OCI-LY7 (cell line): ENCODE measurements at regions not wholly inside any gene's neighbourhood (a gene's known extent, or its start where the extent isn't known, plus 50 kb on each side); places are given as distances from the start of the nearest gene placed in this dataset.

Experiments
- BruUV-seq: library from RNA; stranded (reverse); fragments of 400-500 nt; replicated peaks from 2 replicates; lab custom pipeline; 2021; lab: Mats Ljungman, UMichigan
- CTCF ChIA-PET: fragments of 300-600 bp; sonication (Branson Sonifier 250); formaldehyde crosslinking; loops from one replicate; lab custom pipeline; 2022; ENCODE audit warnings: antibody characterized with exemption; ENCODE audit not compliant: unreplicated experiment; lab: Charles Lee
- POLR2A ChIA-PET: fragments of 300-600 bp; sonication (Branson Sonifier 250); formaldehyde crosslinking; loops from one replicate; lab custom pipeline; 2022; ENCODE audit warnings: antibody characterized with exemption; lab: Charles Lee
- DNase-seq: peaks from one replicate; pipeline ENCODE4 v3.0.0-alpha.2; 2015; ENCODE audit warnings: low spot score
- H2AFZ ChIP-seq: fragments of 200-600 bp; sonication (generic), shearing (Covaris generic); 2 replicates; pipeline ENCODE4 v1.6.1; 2014; ENCODE audit warnings: mild to moderate bottlenecking, antibody characterized with exemption, low read length, moderate library complexity
- H3K27ac ChIP-seq: fragments of 200-600 bp; sonication (generic); 2 replicates; pipeline ENCODE4 v1.5.1; 2014; ENCODE audit warnings: mixed run types, low read depth, mild to moderate bottlenecking, moderate library complexity, low read length, inconsistent platforms; ENCODE audit not compliant: poor library complexity, severe bottlenecking
- H3K36me3 ChIP-seq: fragments of 200-600 bp; sonication (generic); 2 replicates; pipeline ENCODE4 v1.6.1; 2014; ENCODE audit warnings: mild to moderate bottlenecking, antibody characterized with exemption, low read length, moderate library complexity, mixed read lengths; ENCODE audit not compliant: insufficient read depth
- H3K4me1 ChIP-seq: fragments of 200-600 bp; sonication (generic); 2 replicates; pipeline ENCODE4 v1.5.1; 2014; ENCODE audit warnings: mild to moderate bottlenecking, low read length; ENCODE audit not compliant: insufficient read depth, poor library complexity, severe bottlenecking
- H3K4me2 ChIP-seq: fragments of 200-600 bp; sonication (generic); 2 replicates; pipeline ENCODE4 v1.6.1; 2014; ENCODE audit warnings: mild to moderate bottlenecking, low read length
- H3K4me3 ChIP-seq: fragments of 200-600 bp; sonication (generic); 2 replicates; pipeline ENCODE4 v1.5.1; 2014; ENCODE audit warnings: mild to moderate bottlenecking, low read depth, low read length; ENCODE audit not compliant: poor library complexity, severe bottlenecking
- H3K79me2 ChIP-seq: fragments of 200-600 bp; sonication (generic); 2 replicates; pipeline ENCODE4 v1.6.1; 2016; ENCODE audit warnings: low read depth, mild to moderate bottlenecking, low read length, moderate library complexity, mixed read lengths; ENCODE audit not compliant: insufficient read depth
- H3K9me2 ChIP-seq: fragments of 200-600 bp; sonication (generic); 2 replicates; pipeline ENCODE4 v1.6.1; 2016; ENCODE audit warnings: mild to moderate bottlenecking, low read length, mixed read lengths; ENCODE audit not compliant: insufficient read depth
- H3K9me3 ChIP-seq: fragments of 200-600 bp; sonication (generic); 2 replicates; pipeline ENCODE4 v1.6.1; 2014; ENCODE audit warnings: mild to moderate bottlenecking, mixed run types, low read length, mixed read lengths
- H4K20me1 ChIP-seq: fragments of 200-600 bp; sonication (generic); 2 replicates; pipeline ENCODE4 v1.6.1; 2014; ENCODE audit warnings: mild to moderate bottlenecking, antibody characterized with exemption, low read length, moderate library complexity, mixed read lengths; ENCODE audit not compliant: insufficient read depth
- EZH2phosphoT487 ChIP-seq: fragments of 200-600 bp; sonication (generic); IDR thresholded peaks from 2 replicates; pipeline ENCODE4 v1.6.1; 2018; ENCODE audit warnings: low read depth, borderline replicate concordance, mild to moderate bottlenecking, mixed run types, antibody characterized with exemption, low read length, moderate library complexity, mixed read lengths
- intact Hi-C: fragments of 100-400 bp; cut with micrococcal nuclease; formaldehyde crosslinking; loops from one replicate; pipeline ENCODE4 v1.10.0; 2022; ENCODE audit not compliant: unreplicated experiment
- TF ChIP-seq, protein P1 (sequence below): fragments of 200-600 bp; sonication (generic); conservative IDR thresholded peaks from 2 replicates; pipeline ENCODE4 v1.5.1; 2014; ENCODE audit warnings: mild to moderate bottlenecking, antibody characterized with exemption, low read length, moderate library complexity, mixed read lengths

DNA sequence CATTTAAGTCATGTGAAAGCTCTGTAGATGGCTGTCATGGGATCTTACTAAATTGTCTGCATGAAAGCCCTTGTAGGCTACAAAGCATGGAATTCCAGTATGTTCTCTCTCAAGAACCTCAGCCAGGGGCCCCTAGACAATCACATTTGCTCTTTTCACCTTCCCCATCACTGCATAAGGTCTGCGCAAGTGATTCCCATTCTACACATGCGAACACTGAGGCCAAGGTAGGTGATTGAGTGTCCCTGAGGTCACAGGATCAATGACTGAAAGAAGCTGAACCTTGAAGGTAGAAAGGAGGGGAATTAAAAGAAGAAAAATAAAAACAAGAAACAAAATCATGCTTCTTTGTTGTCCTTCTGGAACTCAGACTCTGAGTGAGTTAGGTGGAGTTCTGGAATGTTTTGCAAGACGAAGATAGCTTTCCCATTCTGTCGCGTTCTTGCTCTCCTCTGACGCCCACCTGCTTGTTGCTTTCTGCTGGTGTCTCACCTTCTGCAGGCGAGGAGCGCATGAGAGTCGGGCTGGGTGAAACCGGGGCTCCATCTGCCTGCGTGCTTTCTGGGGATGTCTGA is 79.9 kb downstream of the SPRING1 start:
- Histone ChIP-seq H3K79me2 (no peaks in the 10 kb centered on the region), H3K4me2 (no peak overlapping the region), H3K4me1 (no peaks in the 10 kb centered on the region), H3K36me3 (no peaks in the 10 kb centered on the region), H4K20me1 (no peaks in the 10 kb centered on the region), H3K9me2 (no peaks in the 10 kb centered on the region), H3K27ac (no peak overlapping the region), H2AFZ (no peak overlapping the region), H3K4me3 (no peak overlapping the region), H3K9me3 (no peaks in the 10 kb centered on the region)
- POLR2A ChIA-PET = interaction anchor here (1.0 kb wide), 1 partner anchor 10 kb away, joined by 4 read pairs; no protein-coding TSS in a partner anchor
- intact Hi-C loops = no loop called here
- no TSS peak for BruUV-seq
- CTCF ChIA-PET = no interaction called here
- TF ChIP-seq, protein P1, sequence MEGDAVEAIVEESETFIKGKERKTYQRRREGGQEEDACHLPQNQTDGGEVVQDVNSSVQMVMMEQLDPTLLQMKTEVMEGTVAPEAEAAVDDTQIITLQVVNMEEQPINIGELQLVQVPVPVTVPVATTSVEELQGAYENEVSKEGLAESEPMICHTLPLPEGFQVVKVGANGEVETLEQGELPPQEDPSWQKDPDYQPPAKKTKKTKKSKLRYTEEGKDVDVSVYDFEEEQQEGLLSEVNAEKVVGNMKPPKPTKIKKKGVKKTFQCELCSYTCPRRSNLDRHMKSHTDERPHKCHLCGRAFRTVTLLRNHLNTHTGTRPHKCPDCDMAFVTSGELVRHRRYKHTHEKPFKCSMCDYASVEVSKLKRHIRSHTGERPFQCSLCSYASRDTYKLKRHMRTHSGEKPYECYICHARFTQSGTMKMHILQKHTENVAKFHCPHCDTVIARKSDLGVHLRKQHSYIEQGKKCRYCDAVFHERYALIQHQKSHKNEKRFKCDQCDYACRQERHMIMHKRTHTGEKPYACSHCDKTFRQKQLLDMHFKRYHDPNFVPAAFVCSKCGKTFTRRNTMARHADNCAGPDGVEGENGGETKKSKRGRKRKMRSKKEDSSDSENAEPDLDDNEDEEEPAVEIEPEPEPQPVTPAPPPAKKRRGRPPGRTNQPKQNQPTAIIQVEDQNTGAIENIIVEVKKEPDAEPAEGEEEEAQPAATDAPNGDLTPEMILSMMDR = no peak
- TF ChIP-seq EZH2phosphoT487 = no peak
- DNase-seq = no peak

DNA sequence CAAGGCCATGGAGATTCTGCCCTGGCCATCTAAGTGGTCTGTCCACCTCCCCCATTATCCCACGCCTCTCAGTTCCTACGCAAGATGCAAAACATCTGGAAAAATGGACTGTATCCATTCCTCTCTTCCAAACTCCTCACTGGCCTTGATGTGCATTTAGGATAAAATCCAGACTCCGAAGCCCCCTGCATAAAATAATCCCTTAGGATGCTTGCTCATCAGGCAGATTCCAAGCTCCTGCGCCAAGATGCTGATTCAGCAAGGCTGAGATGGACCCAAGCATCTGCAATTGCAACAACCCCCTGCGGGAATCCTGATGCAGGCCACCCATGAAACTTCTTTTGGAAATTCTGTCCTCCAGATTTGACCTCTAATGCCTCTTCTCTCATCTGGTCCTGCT is 81.6 kb downstream of the SPRING1 start:
- H3K4me3 ChIP-seq = no peak overlapping the region
- H3K4me1 ChIP-seq = no peaks in the 10 kb centered on the region
- BruUV-seq = no TSS peak
- no peaks in the 10 kb centered on the region for H3K36me3 ChIP-seq
- H3K79me2 ChIP-seq = no peaks in the 10 kb centered on the region
- POLR2A ChIA-PET = no interaction called here
- no peak for TF ChIP-seq EZH2phosphoT487
- TF ChIP-seq, protein P1 = no peak
- no peak overlapping the region for H3K4me2 ChIP-seq
- DNase-seq = no peak
- no peaks in the 10 kb centered on the region for H4K20me1 ChIP-seq
- CTCF ChIA-PET = no interaction called here
- H3K9me2 ChIP-seq = no peaks in the 10 kb centered on the region
- no peaks in the 10 kb centered on the region for H3K9me3 ChIP-seq
- intact Hi-C loops = no loop called here
- H3K27ac ChIP-seq = no peak overlapping the region
- no peak overlapping the region for H2AFZ ChIP-seq

DNA sequence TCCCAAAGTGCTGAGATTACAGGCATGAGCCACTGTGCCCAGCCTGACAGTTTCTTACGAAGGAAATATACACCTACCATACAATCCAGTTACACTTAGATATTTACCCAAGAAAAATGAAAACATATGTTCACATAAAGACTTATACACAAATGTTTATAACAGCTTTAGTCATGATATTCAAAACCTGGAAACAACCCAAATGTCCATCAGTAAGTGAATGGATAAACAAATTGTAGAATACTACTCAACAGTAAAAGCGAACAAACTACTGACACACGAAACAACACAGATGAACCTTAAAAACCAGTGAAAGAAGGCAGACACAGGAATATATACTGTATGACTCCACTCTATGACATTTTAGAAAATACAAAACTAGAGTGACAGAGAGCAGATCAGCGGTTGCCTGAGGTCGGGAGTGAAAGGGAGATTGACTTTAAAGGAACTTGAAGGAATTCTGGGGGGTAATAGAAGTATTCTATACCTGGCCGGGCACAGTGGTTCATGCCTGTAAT is 83.6 kb downstream of the SPRING1 start:
- BruUV-seq = no TSS peak
- H3K79me2 ChIP-seq = no peaks in the 10 kb centered on the region
- intact Hi-C loops = no loop called here
- H4K20me1 ChIP-seq = no peaks in the 10 kb centered on the region
- no peak for TF ChIP-seq EZH2phosphoT487
- TF ChIP-seq, protein P1 = no peak
- no peak overlapping the region for H3K27ac ChIP-seq
- H3K9me2 ChIP-seq = no peaks in the 10 kb centered on the region
- H3K36me3 ChIP-seq = no peaks in the 10 kb centered on the region
- H3K4me3 ChIP-seq = no peak overlapping the region
- POLR2A ChIA-PET = interaction anchor here (0.6 to 0.7 kb wide), 2 partner anchors 34 to 393 kb away, joined by 3 read pairs; no protein-coding TSS in a partner anchor
- CTCF ChIA-PET = no interaction called here
- DNase-seq = no peak
- no peaks in the 10 kb centered on the region for H3K4me1 ChIP-seq
- H3K9me3 ChIP-seq = no peaks in the 10 kb centered on the region
- no peak overlapping the region for H3K4me2 ChIP-seq
- H2AFZ ChIP-seq = no peak overlapping the region
